ENCODE measurements at regions not wholly inside any gene's neighbourhood (a gene's known extent, or its start where the extent isn't known, plus 50 kb on each side); places are given as distances from the start of the nearest gene placed in this dataset.
A peak's percentile ranks its signal among the peaks of the same experiment; 100 is the strongest.

GRCh38 chr7:15905251-15906040, 219.0 kb upstream of the MEOX2 start:
- FAIRE-seq = peak; percentile 83

- peak; percentile 48 for FAIRE-seq
These were observed 204.8 kb upstream of the MEOX2 start for GRCh38 chr7:15891151-15891881.

DNA sequence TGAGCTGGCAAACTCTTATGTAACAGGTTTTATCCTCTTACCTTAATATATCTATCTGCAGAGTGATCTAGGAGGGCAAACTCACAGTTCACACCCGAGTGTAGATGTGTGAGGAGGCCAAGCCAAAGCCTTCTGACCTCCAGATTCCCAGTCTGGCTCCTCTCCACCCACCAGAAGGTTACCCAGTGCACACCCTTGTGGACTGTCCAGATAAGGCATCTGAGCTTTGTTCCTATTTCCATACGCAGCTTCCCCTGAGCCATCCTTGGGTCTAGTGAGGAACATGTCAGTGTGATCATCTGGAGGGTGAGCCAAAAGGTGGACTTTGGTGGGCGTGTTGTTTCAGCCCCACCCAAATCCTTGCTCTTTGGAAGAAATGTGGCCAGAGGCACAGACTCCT, 203.0 kb upstream of the MEOX2 start:
- FAIRE-seq = no peak

DNA sequence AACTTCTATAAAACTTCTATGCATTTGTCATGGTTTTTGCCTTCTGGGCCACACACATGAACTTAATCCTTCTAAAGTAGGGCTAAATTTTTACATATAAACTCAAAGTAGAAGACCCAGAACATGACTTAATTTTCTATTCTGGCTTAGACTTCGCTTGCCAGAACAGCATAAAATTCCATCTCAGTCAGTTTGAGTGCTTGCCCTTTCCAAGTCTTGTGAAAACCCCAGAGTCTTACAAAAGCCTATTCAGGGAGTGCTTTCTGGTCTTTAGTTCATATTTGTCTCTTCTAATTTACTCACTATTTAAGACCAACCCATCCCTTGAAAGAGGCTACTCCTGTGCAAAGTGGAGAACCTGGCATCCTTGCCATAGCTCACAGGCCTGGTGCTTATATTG, 201.6 kb upstream of the MEOX2 start:
- FAIRE-seq = no peak

DNA sequence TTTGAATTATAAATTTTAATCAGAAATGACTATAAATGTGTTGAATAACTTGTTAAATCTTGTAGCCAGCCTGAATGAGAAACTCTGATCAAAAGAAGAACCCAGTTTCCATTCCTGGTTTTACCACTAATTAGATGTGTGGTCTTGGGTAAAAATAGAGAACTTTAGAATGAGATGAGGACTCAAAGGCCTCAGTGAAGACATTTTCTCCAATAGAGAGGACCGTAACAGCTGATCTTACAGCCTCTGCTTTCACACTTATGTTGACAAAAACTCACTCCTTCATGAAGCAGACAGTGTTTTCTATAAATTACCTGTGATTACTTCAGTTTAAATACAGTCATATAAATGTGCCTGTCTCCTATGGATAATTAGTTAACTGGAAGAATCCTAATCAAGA, 200.1 kb upstream of the MEOX2 start:
- FAIRE-seq = no peak

DNA sequence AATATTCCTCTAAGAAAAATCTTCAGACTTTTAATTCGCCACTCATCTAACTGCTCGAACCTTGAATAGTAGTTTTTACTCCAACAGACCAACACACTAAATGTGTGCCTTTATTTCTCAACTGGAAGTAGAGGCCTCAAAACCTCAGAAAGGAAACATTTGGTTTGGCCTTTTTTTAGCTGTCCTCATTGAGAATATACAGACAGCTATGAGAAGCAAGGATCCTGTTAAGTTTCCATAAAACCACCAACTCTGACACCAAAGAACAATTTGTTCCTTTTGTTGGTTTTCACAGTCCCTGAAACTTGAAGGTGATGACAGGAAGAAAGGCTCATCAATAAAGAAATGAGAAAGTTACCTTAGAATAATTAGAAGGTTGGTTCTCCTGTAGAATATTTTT, 199.2 kb upstream of the MEOX2 start:
- FAIRE-seq = no peak

- no peak for FAIRE-seq
These were observed 188.3 kb upstream of the MEOX2 start for GRCh38 chr7:15874774-15875173.

DNA sequence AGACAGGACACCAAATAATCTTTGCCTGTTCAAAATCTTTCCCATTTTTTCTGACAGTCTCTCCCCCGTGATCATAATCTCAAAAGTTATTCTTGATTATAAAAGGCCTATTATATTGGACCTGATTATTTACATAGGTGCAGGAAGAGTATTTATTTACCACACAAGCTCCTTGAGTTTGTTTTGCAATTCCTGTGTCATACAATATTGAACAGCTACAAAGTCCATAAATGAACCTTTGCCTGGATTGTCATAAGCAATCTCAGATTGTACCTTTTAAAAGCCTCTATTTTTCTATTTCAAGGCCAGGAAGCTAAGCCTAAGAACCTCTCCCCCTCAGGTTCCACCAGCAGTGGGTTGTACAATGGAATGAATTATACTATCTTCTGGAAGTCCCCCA, 183.9 kb upstream of the MEOX2 start:
- no peak for FAIRE-seq

DNA sequence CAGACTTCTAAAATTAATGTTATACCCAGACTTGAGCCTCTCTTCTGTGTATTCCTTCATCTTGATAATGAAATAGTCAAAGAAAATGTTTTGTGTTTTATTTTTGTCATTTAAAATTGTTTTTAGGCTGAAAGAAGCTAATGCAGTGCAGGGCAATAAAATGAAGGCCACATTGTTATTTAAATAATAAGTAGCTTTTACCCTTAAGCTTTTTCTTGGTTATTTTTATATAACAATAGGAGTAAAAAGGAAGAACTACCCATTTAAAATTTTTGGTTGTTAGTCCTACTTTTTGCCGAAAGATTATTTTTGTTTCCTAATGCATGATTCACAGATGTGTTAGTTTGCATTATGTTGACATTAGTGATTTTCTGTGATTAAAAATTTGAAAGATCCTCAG, 181.0 kb upstream of the MEOX2 start:
- FAIRE-seq = no peak

DNA sequence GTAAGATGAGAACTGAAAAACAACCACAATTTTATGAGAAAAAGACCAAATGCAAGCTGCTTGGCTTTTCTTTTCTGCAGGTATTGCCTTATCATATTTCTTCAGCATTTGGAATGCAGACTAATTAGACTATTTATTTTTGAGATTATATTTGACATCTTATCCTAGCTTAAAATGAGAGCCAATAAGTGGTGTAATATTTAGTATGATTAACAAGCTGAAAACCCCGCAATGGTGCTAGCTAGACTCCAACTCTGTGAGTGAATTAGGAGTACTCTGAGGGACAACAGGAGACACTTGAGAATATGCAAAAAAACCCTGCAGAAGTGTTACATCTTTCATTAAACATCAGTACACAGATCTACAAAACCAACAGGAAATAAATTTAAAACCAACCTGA, 180.3 kb upstream of the MEOX2 start:
- FAIRE-seq = no peak

- no peak for FAIRE-seq
These were observed 178.1 kb upstream of the MEOX2 start for GRCh38 chr7:15864626-15864991.

DNA sequence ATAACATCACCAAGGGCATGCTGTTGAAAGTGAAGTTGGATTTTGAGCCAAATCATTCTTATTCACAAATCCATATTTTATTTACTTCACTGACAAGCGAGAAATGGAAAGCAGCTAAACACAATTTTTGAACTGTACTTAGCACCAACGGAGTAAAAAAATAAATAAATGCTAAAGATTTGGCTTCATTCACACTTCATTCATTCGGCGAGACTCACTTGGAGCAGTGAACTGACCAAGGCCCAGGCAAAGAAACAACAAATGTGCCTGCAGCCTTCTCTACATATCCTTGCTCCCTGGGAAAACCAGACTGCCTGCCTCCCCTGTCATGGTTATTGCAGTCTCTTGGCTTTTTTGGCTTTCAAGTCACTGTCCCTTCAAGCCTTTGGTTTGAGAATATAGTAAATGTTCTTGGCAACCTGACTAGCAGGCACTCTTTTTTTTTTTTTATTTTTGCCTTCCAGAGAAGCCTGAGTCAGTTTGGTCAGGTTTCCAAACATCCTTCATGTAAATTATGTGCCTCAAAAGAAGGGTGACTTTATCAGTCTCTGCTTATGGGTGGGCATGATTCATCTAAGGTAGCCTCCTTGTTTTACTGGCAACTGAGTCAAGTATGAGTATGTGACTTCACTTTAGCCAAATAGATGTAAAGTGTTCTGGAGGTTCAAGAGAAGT, 177.6 kb upstream of the MEOX2 start:
- no peak for FAIRE-seq

DNA sequence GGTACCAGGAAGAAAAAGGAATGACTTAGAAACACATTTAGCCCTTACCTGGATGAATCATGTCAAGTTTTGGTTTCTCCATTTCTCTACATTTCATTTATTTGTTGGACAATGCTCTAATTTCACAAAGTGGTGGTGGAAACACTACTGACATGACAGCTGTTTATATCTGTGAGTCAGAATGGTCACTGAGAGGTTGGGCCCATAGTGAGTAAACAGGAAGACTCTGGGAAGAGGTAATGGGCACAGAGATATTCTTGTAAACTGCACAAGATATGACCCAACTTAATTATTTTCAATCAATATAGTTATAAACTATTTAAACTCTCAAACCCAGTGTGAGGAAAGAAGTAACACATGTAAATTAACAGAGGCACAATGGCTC, 176.3 kb upstream of the MEOX2 start:
- FAIRE-seq = no peak

GRCh38 chr7:15862016-15862780, 175.7 kb upstream of the MEOX2 start:
- FAIRE-seq = no peak

- no peak for FAIRE-seq
These were observed 173.9 kb upstream of the MEOX2 start for GRCh38 chr7:15860264-15860949.

- FAIRE-seq = no peak
These were observed 170.5 kb upstream of the MEOX2 start for GRCh38 chr7:15857026-15857425.

DNA sequence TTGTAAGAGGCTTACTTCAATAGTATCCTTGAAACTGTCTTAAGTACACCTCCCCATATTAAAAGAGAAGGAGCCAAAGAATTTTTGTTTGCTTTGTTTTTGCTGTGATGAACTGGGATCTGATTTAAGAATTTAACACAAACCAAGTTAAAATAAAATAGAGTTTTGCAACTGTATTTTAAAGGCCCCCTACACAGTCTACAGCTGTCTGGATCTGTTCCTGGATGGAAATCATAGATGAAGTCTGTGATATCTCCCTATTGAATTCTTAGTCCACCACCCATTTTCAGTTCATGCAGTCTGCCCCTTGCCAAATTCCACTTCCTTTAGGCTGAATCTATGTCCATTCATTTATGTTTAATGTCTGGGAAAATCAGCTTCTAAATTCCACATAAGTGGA, 169.8 kb upstream of the MEOX2 start:
- FAIRE-seq = no peak

DNA sequence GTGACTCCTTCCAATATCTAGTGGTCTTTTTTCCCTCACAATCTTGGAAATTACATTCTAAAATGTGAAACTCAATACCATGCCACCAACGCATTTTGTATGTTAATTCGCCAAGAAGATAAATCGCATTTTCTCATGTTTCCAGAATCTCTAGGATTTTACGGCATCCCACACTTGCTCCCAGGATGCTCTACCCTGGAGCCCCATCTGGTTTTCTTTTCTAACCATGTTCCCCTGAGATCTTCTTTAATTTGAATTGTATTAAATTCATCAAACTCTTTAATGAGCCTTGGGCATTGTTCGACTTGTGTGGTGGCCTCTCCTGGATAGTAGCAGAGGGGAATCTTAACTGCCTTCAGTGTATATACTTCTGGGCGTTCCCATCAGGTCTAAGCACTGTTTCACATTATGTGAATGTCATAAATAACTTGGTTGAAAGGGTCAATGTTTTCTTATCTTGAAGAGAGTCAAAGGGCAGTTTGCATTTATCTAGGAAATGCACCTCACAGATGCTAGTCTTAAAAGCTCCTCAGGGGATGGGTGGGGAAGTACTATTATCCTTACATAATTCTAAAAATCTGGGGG, 169.1 kb upstream of the MEOX2 start:
- no peak for FAIRE-seq

- no peak for FAIRE-seq
These were observed 168.5 kb upstream of the MEOX2 start for GRCh38 chr7:15854841-15855524.

- no peak for FAIRE-seq
These were observed 167.5 kb upstream of the MEOX2 start for GRCh38 chr7:15853832-15854470.

- no peak for FAIRE-seq
These were observed 164.7 kb upstream of the MEOX2 start for GRCh38 chr7:15851201-15851600.

Measured in endometrium (tissue), 2 donors.